IMR-90 (cell line): ENCODE measurements at regions not wholly inside any gene's neighbourhood (a gene's known extent, or its start where the extent isn't known, plus 50 kb on each side); places are given as distances from the start of the nearest gene placed in this dataset.

ENCODE experiments used
- MXI1 ChIP-seq: IDR thresholded peaks from 2 replicates; pipeline ENCODE4 v1.6.1; 2012; ENCODE audit warnings: low read depth, mild to moderate bottlenecking, low read length, moderate library complexity, borderline replicate concordance
- POLR2A ChIP-seq: IDR thresholded peaks from 2 replicates; pipeline ENCODE4 v1.6.1; 2012; ENCODE audit warnings: mild to moderate bottlenecking, low read depth, low read length
- TF ChIP-seq, protein P1 (sequence below): conservative IDR thresholded peaks from 2 replicates; pipeline ENCODE4 v1.5.1; 2012; ENCODE audit warnings: mild to moderate bottlenecking, low read depth, low read length, improper control_type of control experiment

DNA sequence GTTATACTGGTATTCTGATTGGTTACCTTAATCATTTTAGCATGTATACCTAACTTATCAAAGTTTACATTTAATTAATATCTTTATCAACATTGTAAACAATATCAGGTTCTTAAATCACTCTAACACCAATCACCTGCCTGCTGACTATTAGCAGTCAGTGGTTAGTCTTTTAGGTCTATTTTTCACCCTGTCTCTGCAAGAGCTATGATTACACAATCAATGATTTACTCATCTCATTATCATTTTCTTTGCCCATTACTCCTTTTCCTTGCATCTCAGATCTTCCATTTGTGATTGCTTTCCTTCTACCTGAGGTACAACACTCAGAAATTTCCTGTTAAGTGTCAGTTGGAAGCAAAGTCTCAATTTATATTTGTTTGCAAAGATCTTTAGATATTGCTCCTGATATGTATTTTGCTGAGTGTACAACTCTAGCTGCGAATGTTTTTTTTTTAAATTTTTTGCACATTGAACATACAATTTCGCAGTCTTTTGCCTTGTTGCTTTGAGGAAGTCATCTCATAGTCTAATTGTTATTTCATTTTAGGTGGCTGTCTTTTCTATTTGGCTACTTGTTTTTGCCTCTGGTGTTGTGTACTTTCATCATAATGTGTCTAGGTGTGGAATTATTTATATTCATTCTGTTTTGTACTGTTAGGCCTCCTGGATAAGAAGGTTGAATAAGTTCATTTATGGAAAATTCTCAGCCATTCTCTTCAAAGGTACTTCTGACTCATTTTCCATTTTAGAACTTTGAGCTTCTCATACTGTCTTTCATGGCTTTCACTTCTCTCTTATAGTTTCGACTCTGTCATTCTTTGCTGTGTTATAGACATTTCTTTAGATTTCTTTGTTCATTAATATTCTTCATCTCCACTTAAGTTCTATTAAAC lies 104.9 kb upstream of the CEP162 start:
- TF ChIP-seq, protein P1, sequence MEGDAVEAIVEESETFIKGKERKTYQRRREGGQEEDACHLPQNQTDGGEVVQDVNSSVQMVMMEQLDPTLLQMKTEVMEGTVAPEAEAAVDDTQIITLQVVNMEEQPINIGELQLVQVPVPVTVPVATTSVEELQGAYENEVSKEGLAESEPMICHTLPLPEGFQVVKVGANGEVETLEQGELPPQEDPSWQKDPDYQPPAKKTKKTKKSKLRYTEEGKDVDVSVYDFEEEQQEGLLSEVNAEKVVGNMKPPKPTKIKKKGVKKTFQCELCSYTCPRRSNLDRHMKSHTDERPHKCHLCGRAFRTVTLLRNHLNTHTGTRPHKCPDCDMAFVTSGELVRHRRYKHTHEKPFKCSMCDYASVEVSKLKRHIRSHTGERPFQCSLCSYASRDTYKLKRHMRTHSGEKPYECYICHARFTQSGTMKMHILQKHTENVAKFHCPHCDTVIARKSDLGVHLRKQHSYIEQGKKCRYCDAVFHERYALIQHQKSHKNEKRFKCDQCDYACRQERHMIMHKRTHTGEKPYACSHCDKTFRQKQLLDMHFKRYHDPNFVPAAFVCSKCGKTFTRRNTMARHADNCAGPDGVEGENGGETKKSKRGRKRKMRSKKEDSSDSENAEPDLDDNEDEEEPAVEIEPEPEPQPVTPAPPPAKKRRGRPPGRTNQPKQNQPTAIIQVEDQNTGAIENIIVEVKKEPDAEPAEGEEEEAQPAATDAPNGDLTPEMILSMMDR = no peak
- TF ChIP-seq MXI1 (no peak), POLR2A (no peak)
